ENCODE measurements at regions not wholly inside any gene's neighbourhood (a gene's known extent, or its start where the extent isn't known, plus 50 kb on each side); places are given as distances from the start of the nearest gene placed in this dataset.

DNA sequence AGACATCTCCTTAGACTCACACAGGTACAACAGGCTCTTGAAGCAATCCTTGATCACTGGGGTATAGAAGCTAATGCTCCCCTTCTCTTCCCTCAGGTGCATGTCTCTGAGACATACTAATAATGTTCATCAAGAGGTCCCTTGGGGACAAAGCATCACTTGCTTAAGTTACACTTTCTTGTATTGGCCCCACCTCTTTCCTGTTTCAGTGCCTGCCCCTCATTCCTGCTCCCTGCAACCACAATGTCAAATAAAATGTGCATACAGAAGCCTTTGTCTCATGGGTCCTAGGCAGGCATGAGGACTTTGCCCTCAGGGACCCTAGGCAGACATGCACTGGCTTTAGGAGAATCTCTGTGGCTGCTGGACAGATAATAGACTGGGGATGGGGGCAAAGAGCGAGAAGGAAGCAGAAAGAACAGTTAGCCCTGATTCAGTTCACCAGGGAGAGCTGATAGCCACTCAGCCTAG is 175.0 kb upstream of the NPY start:
- TF ChIP-seq, protein P1, sequence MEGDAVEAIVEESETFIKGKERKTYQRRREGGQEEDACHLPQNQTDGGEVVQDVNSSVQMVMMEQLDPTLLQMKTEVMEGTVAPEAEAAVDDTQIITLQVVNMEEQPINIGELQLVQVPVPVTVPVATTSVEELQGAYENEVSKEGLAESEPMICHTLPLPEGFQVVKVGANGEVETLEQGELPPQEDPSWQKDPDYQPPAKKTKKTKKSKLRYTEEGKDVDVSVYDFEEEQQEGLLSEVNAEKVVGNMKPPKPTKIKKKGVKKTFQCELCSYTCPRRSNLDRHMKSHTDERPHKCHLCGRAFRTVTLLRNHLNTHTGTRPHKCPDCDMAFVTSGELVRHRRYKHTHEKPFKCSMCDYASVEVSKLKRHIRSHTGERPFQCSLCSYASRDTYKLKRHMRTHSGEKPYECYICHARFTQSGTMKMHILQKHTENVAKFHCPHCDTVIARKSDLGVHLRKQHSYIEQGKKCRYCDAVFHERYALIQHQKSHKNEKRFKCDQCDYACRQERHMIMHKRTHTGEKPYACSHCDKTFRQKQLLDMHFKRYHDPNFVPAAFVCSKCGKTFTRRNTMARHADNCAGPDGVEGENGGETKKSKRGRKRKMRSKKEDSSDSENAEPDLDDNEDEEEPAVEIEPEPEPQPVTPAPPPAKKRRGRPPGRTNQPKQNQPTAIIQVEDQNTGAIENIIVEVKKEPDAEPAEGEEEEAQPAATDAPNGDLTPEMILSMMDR (IDR thresholded peaks at IDR 0.05) = no peak
- no peak for TF ChIP-seq POLR2A (IDR thresholded peaks at IDR 0.05)
